ENCODE measurements at regions not wholly inside any gene's neighbourhood (a gene's known extent, or its start where the extent isn't known, plus 50 kb on each side); places are given as distances from the start of the nearest gene placed in this dataset.
"Not testable (repeated sequence)": the region's sequence is repeated elsewhere in the genome, so short reads cannot be mapped to it uniquely, and the experiment has no call there.

DNA sequence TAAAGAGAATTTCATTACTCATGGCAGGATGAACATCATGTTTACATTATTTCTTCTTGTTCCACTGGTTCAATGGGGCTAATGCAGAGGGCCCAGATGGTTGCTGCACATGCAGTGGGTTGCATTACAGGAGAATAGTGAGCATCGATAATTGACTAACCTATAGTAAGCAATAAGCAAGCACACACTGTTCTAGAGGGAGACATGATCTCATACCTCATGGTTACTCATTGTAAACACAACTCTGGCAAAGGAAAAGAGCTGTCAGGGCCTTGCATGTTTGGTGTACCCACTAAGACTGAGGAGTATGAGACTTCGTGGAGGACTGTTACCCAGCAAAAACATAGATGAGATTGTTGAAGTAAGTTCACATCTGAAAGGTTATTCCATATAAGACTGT, 885.6 kb upstream of the VRK2 start:
- peak; percentile 14 for DNase-seq (ENCODE audit: low read depth)

DNA sequence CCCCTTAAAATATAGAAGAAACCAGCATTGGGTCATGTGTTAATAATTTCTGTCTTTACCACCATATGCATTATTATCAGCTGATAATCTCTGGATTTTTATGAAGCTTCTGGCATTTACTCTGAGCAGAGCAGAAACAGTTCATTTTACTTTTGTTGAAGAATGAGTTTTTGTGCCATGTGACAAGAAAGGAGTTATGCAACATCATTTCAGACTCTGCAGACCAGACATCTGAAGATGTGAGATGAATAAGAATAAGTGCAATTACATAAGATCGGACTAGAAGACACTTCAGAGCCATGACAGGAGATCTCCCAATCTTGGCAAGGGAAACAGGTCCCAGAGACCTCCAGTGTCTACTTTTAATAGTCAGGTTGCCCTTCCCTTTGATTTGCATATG, 869.4 kb upstream of the VRK2 start:
- DNase-seq (ENCODE audit: low read depth) = peak; percentile 7

DNA sequence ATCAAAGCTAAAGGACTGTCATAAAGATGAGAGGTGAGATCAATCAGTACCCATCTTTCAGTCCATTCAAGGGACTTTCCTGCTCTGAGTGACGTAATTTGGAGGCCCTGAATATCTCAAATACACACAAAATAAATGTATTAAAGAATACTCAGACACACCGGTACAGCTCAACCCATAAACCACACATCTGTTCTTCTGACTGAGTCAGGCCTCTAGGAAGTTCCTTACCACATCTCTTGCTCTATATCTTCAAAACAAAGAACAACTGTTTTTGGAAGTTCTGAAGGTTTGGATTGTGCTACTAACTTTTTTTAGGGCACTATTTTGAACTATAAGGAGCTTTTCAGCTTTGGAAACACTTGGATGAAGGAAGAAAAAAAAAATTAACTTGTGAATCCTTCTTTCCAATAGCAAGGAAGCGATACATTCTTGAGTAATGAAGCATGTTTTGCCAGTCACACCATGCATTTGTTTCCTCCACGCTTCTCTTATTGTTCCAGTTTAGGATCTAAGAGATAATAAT, 866.5 kb upstream of the VRK2 start:
- DNase-seq (ENCODE audit: low read depth) = peak; percentile 53

- DNase-seq (ENCODE audit: low read depth) = no peak
Measured at GRCh38 chr2:57180678-57181077, 865.9 kb upstream of the VRK2 start.

DNA sequence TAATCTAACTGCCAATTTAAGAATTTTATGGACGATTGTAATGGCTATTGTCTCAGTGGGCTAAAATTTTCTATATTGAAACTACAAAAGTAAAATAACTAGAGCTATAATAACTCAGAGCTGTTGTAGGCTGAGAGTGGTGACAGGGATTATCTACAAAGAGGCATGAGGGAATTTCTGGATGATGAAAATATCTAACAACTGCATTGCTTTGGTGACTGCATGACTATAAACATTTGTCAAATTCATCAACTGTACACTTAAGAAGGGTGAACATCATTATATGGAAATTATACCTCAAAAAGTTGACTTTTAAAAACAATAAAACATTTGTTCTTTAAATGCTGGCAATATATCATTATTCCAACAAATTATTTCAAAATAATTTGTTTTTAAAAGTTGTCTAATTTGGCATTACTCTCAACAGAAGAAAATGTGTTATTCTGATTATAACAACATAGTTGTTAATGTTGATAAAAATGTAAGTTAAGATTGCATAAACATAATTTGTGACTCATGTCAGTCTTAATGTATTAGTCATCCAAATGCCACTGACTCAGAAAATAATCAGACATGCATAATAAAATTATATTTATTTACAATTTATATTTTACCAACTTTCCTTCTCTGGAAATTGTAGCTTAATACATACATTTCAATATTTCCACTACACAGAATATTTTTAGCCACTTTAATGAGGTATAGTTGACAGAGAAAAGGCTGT, 865.1 kb upstream of the VRK2 start:
- peak; percentile 44 for DNase-seq (ENCODE audit: low read depth)

- peak; percentile 35 for DNase-seq (ENCODE audit: low read depth)
Measured at GRCh38 chr2:57182916-57183315, 863.7 kb upstream of the VRK2 start.

DNA sequence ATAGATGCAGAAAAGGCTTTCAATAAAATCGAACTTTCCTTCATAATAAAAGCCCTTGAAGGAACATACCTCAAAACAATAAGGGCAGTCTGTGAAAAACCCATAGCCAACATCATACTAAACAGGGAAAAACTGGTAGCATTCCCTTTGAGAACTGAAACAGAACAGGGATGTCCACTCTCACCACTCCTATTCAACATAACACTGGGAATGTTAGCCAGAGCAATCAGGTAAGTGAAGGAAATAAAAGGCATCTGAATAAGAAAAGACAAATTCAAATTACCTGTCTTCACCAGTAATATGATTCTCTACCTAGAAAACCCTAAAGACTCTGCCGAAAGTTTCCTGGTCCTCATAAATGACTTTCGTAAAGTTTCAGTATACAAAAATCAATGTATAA, 861.0 kb upstream of the VRK2 start:
- DNase-seq (ENCODE audit: low read depth) = no peak

GRCh38 chr2:57190007-57190406, 856.6 kb upstream of the VRK2 start:
- no peak for DNase-seq (ENCODE audit: low read depth)

GRCh38 chr2:57199663-57200062, 846.9 kb upstream of the VRK2 start:
- no peak for DNase-seq (ENCODE audit: low read depth)

GRCh38 chr2:57204364-57204763, 842.2 kb upstream of the VRK2 start:
- no peak for DNase-seq (ENCODE audit: low read depth)

DNA sequence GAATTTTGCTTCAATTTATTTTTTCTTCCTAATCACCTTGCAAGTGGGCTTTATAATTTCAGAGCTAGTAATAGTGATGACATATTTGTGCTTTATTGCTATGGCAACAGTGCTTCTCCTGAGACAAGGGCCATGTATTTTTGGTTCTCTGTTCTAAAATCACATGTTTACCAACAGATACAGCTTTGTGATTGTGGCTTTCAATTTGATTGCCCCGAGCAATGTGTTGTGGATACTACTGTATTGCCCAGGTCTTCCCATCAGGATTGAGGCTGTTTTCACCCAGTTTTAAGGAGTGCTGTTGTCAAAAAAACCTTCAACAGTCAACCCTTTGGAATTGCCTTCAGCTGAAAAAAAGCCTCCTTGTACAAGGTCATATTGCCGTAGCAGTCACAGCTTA, 841.4 kb upstream of the VRK2 start:
- DNase-seq (ENCODE audit: low read depth) = no peak

- peak; percentile 27 for DNase-seq (ENCODE audit: low read depth)
Measured at GRCh38 chr2:57207191-57207590, 839.4 kb upstream of the VRK2 start.

DNA sequence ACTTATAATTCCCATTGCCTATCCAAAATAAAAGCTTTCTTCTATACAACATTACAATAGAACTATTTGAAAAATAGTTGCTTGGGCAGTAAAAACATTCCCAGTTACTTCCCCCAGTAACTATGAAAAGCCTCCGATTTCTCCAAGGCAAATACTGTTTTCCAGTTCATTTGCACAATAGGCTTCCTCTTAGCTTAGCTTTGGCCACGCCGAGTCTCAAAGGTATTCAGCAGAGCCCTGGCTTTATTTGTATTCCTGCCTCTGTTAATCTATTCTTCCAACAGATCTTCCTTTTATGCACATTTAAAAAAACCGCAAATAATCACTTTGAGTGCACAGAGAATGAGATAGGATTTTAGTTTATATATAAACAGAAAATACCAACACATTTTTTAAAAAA, 836.8 kb upstream of the VRK2 start:
- no peak for DNase-seq (ENCODE audit: low read depth)

GRCh38 chr2:57210855-57211254, 835.8 kb upstream of the VRK2 start:
- DNase-seq (ENCODE audit: low read depth) = no peak

DNA sequence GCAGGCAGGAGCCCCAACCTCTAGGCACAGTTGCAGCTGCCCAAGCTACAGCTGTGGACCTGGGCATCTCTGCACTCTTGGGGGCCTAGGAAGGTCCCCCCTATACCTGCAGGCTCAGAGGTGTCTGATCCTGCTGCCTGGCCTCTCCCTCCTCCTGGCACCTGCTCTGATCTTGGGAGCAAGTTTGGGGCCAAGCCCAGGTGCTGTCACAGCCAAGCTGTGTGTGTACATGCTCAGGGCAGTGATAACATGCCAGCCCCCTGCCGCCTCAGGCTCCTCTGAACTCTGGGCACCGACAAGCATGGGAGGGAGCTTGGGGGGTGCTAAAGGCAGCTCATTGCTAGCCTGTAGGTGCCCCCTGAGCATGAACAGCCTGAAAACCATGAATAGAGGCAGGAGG, 829.6 kb upstream of the VRK2 start:
- DNase-seq (ENCODE audit: low read depth) = no peak

- DNase-seq (ENCODE audit: low read depth) = no peak
Measured at GRCh38 chr2:57218206-57218605, 828.4 kb upstream of the VRK2 start.

DNA sequence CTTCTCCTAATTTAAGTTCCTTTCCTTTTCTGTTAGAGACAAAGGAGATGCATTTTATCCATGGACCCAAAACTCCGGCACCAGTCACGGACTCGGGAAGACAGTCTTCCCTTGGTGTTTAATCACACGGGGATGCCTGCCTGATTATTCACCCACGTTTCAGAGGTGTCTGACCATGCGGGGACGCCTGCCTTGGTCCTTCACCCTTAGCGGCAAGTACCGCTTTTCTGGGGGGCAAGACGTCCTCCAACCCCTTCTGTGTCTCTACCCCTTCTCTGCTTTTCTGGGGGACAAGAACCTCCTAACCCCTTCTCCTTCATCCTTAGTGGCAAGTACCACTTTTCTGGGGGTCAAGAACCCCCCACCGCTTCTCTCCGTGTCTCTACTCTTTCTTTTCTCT, 816.9 kb upstream of the VRK2 start:
- DNase-seq (ENCODE audit: low read depth) = not testable (repeated sequence)

DNA sequence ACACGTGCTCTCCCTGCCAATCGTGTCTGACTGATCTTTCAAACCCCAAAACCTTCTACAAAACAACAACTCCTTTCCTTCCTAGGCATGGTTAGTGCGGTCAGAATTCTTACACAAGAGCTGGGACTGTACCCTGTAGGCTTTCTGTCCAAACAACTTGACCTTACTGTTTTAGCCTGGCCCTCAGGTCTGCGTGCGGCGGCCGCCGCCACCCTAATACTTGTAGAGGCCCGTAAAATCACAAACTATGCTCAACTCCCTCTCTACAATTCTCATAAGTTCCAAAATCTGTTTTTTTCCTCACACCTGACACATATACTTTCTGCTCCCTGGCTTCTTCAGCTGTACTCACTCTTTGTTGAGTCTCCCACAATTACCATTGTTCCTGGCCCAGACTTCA, 814.3 kb upstream of the VRK2 start:
- DNase-seq (ENCODE audit: low read depth) = not testable (repeated sequence)

DNA sequence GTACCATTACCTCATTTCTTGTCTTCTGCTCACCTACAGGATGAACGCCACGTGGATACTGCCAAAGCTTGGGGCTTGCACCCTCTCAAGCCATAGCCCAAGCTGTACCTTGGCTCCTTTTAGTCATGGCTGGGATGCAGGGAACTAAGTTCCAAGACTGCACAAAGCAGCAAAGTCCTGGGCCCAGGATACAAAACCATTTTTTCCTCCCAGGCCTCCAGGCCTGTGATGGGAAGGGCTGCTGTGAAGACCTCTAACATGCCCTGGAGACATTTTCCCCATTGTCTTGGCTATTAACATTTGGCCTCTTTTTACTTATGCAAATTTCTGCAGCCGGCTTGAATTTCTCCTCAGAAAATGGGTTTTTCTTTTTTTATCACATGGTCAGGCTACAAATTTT, 795.1 kb upstream of the VRK2 start:
- DNase-seq (ENCODE audit: low read depth) = not testable (repeated sequence)

DNA sequence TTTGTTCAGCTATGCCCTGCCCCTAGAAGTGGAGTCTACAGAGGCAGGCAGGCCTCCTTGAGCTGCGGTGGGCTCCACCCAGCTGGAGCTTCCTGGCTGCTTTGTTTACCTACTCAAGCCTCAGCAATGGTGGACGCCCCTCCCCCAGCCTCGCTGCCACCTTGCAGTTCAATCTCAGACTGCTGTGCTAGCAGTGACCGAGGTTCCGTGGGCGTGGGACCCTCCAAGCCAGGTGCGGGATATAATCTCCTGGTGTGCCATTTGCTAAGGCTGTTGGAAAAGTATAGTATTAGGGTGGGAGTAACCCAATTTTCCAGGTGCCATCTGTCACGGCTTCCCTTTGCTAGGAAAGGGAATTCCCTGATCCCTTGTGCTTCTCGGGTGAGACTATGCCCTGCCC, 770.2 kb upstream of the VRK2 start:
- not testable (repeated sequence) for DNase-seq (ENCODE audit: low read depth)

GRCh38 chr2:57278451-57278850, 768.2 kb upstream of the VRK2 start:
- peak; percentile 2 for DNase-seq (ENCODE audit: low read depth)

DNA sequence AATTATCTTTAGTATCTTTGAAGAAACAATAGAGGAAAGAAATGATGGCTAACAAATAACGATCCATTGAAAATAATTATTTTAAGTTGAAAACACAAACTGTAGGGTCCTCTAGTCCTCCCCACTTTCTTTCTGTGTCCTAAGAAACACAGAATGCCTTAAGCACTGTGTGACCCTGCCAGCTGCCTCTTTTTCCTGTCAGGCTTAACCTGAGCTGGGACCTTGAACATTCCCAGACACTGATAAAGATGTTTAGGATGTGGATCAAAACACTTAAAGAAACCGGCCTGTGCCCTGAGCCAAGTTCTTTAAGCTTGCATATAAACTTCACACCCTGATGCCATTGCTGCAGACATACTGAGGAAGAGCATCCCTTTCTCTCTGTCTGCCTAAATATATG, 755.4 kb upstream of the VRK2 start:
- no peak for DNase-seq (ENCODE audit: low read depth)

DNA sequence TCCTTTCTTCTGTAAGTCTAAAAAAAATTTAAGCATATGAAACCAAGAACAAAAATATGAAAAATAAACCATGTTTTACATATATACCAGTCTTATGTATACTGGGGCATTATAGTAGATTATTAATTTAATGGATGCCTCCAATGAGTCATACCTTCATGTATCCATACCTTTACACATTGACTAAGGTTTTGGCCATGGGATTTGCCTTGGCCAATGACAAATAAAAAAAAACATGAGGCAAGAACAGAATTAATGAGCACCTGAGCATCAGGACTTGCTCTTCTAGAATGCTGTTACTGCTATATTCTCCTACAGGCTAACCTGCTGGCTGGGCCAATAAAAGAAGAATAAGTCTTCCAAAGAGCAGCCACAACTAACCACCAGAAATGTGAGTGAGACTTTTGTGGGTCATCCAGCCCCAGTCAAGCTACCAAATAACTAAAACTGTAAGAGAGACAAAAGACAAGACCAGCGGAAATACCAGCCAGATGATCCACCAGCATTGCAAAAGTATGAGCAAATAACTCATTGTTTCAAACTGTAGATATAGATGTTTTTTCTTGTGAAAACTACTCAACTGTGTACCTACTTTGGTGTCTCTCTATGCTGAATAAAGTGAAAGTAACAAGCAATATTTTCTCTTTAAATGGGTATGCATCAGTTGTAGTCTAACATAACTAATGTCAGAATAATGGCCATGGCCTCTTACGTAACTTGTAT, 749.6 kb upstream of the VRK2 start:
- peak; percentile 41 for DNase-seq (ENCODE audit: low read depth)

DNA sequence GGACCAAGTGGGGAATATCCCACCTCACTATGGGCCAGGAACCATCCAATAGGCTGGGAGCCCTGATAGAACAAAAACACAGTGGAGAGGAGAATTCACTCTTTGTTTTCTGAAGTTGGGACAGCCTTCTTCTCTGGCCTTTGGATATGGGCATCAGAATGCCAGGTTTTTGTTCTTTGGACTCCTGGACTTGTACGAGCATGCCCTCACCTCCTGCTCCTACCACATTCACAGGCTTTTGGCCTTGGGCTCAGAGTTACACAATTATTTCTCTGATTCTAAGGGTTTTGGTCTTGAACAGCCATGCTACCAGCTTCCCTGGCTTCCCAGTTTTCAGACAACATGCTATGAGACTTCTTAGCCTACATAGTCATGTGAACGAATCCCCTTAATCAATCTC, 732.9 kb upstream of the VRK2 start:
- DNase-seq (ENCODE audit: low read depth) = no peak

All from EH (cell line).